ENCODE measurements at regions not wholly inside any gene's neighbourhood (a gene's known extent, or its start where the extent isn't known, plus 50 kb on each side); places are given as distances from the start of the nearest gene placed in this dataset.

- TF ChIP-seq, protein P1, sequence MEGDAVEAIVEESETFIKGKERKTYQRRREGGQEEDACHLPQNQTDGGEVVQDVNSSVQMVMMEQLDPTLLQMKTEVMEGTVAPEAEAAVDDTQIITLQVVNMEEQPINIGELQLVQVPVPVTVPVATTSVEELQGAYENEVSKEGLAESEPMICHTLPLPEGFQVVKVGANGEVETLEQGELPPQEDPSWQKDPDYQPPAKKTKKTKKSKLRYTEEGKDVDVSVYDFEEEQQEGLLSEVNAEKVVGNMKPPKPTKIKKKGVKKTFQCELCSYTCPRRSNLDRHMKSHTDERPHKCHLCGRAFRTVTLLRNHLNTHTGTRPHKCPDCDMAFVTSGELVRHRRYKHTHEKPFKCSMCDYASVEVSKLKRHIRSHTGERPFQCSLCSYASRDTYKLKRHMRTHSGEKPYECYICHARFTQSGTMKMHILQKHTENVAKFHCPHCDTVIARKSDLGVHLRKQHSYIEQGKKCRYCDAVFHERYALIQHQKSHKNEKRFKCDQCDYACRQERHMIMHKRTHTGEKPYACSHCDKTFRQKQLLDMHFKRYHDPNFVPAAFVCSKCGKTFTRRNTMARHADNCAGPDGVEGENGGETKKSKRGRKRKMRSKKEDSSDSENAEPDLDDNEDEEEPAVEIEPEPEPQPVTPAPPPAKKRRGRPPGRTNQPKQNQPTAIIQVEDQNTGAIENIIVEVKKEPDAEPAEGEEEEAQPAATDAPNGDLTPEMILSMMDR (conservative IDR thresholded peaks at IDR 0.05): no peak
- no peak overlapping the region for H3K27ac ChIP-seq
These were observed 55.2 kb upstream of the CBLN4 start for GRCh38 chr20:56060486-56060885.

- TF ChIP-seq, protein P1 (conservative IDR thresholded peaks at IDR 0.05): no peak
- H3K27ac ChIP-seq: no peak overlapping the region
These were observed 63.7 kb upstream of the CBLN4 start for GRCh38 chr20:56069016-56069415.

GRCh38 chr20:56072165-56072564 lies 66.8 kb upstream of the CBLN4 start:
- TF ChIP-seq, protein P1 (conservative IDR thresholded peaks at IDR 0.05): no peak
- H3K27ac ChIP-seq: no peak overlapping the region

DNA sequence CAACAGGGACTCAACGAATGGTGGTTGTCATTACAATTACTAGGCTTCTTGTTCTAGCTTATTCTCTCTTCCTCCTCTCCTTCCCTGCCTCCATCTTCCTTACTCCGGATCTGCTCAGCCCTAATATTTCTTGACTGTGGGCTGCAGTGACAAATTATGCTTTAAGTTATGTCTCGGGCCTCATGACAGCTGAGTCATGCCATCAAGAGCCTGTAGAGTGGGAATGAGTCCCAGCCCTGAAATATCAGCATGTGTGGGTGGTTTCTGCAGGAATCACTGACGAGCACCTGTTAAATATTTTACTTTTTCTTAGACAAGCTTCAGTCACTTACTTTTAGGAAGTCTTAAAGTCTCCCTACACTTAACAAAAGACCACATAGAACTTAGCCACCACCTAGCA lies 83.1 kb upstream of the CBLN4 start:
- TF ChIP-seq, protein P1 (conservative IDR thresholded peaks at IDR 0.05): no peak
- no peak overlapping the region for H3K27ac ChIP-seq

- no peak overlapping the region for H3K27ac ChIP-seq
- TF ChIP-seq, protein P1 (conservative IDR thresholded peaks at IDR 0.05): no peak
These were observed 86.4 kb upstream of the CBLN4 start for GRCh38 chr20:56091628-56092234.

DNA sequence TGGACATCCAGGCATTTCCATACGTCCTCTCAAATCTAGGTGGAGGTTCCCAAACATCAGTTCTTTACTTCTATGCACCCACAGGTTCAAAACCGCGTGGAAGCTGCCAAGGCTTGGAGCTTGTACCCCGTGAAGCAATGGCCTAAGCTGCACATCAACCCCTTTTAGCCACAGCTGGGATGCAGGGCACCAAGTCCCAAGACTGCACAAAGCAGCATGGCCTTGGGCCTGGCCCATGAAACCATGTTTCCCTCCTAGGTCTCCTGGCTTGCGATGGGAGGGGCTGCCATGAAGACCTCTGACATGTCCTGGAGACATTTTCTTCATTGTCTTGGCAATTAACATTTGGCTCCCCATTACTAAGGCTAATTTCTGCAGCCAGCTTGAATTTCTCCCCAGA lies 88.9 kb upstream of the CBLN4 start:
- TF ChIP-seq, protein P1 (conservative IDR thresholded peaks at IDR 0.05): no peak
- no peak overlapping the region for H3K27ac ChIP-seq

DNA sequence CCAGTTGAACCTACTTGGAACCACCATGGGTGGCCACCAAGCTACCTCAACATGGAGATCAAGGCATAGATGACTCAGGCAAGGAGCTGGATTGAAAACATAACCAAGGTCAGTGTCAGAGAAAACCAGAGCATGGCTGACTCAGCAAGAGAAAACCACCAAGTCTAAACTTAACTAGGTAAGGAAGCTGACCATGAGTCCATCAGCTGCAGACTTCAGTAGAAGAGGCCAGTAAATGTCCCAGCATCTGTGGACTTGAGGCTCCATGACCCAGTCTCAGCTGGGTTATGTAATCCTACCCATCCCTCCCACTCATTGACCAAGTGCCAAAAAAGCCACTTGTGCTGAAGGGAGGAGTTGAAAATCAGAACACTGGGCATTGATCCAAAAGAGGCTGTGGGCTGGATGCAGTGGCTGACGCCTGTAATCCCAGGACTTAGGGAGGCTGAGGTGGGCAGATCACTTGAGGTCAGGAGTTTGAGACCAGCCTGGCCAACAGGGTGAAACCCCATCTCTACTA lies 93.7 kb upstream of the CBLN4 start:
- H3K27ac ChIP-seq: no peak overlapping the region
- TF ChIP-seq, protein P1 (conservative IDR thresholded peaks at IDR 0.05): no peak
